ENCODE measurements at regions not wholly inside any gene's neighbourhood (a gene's known extent, or its start where the extent isn't known, plus 50 kb on each side); places are given as distances from the start of the nearest gene placed in this dataset.

- no peak overlapping the region for H2AFZ ChIP-seq (ENCODE audit: low read length)
- DNase-seq (ENCODE audit: insufficient read length, low spot score, missing footprints) = no peak
- H3K9me3 ChIP-seq (ENCODE audit: low read depth, low read length) = no peaks in the 10 kb centered on the region
- no peaks in the 10 kb centered on the region for H3K4me1 ChIP-seq (ENCODE audit: insufficient read depth, low read length)
- no peak overlapping the region for H3K4me3 ChIP-seq (ENCODE audit: insufficient read depth, low read length)
- TF ChIP-seq, protein P1, sequence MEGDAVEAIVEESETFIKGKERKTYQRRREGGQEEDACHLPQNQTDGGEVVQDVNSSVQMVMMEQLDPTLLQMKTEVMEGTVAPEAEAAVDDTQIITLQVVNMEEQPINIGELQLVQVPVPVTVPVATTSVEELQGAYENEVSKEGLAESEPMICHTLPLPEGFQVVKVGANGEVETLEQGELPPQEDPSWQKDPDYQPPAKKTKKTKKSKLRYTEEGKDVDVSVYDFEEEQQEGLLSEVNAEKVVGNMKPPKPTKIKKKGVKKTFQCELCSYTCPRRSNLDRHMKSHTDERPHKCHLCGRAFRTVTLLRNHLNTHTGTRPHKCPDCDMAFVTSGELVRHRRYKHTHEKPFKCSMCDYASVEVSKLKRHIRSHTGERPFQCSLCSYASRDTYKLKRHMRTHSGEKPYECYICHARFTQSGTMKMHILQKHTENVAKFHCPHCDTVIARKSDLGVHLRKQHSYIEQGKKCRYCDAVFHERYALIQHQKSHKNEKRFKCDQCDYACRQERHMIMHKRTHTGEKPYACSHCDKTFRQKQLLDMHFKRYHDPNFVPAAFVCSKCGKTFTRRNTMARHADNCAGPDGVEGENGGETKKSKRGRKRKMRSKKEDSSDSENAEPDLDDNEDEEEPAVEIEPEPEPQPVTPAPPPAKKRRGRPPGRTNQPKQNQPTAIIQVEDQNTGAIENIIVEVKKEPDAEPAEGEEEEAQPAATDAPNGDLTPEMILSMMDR (IDR thresholded peaks at IDR 0.05; ENCODE audit: extremely low read depth, low read depth, low read length) = no peak
- H3K27ac ChIP-seq (ENCODE audit: low read depth, low read length) = no peak overlapping the region
- H4K20me1 ChIP-seq (ENCODE audit: insufficient read depth, low read length) = no peaks in the 10 kb centered on the region
- no peaks in the 10 kb centered on the region for H3K27me3 ChIP-seq (ENCODE audit: insufficient read depth, low read length)
- no peaks in the 10 kb centered on the region for H3K36me3 ChIP-seq (ENCODE audit: insufficient read depth, low read length)
- H3K4me2 ChIP-seq (ENCODE audit: insufficient read depth, low read length) = no peak overlapping the region
- H3K79me2 ChIP-seq (ENCODE audit: insufficient read depth, low read length) = no peaks in the 10 kb centered on the region
These were observed 115.3 kb upstream of the ARX start for GRCh38 chrX:25131055-25131454.

- H3K27ac ChIP-seq (ENCODE audit: low read depth, low read length) = no peak overlapping the region
- H3K36me3 ChIP-seq (ENCODE audit: insufficient read depth, low read length) = no peaks in the 10 kb centered on the region
- no peaks in the 10 kb centered on the region for H3K79me2 ChIP-seq (ENCODE audit: insufficient read depth, low read length)
- TF ChIP-seq, protein P1 (IDR thresholded peaks at IDR 0.05; ENCODE audit: extremely low read depth, low read depth, low read length) = no peak
- no peaks in the 10 kb centered on the region for H3K27me3 ChIP-seq (ENCODE audit: insufficient read depth, low read length)
- no peak overlapping the region for H3K4me3 ChIP-seq (ENCODE audit: insufficient read depth, low read length)
- no peaks in the 10 kb centered on the region for H3K9me3 ChIP-seq (ENCODE audit: low read depth, low read length)
- H3K4me1 ChIP-seq (ENCODE audit: insufficient read depth, low read length) = no peaks in the 10 kb centered on the region
- H3K4me2 ChIP-seq (ENCODE audit: insufficient read depth, low read length) = no peak overlapping the region
- H4K20me1 ChIP-seq (ENCODE audit: insufficient read depth, low read length) = no peaks in the 10 kb centered on the region
- no peak overlapping the region for H2AFZ ChIP-seq (ENCODE audit: low read length)
- DNase-seq (ENCODE audit: insufficient read length, low spot score, missing footprints) = no peak
These were observed 114.9 kb upstream of the ARX start for GRCh38 chrX:25130619-25131018.

DNA sequence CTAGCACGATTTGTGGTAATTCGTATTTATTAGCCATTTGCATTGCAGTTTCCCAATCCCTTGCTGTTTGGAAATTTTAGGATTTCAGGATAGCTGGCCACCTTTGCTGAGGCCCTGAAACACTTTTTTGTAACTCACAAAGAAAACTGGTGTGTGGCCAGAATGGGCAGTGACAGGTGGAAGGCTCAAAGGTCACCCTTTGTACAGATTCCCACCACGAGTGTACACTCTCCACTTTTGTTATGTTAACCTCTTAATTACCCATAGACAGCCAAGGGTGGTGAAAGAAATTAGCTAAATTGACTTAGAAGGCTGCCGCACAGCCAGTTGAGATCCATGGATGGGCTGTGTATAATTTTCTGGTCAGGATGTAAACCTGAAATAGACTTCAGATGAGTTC, 109.7 kb upstream of the ARX start:
- H3K79me2 ChIP-seq (ENCODE audit: insufficient read depth, low read length) = no peaks in the 10 kb centered on the region
- H3K27me3 ChIP-seq (ENCODE audit: insufficient read depth, low read length) = no peaks in the 10 kb centered on the region
- no peak overlapping the region for H3K4me3 ChIP-seq (ENCODE audit: insufficient read depth, low read length)
- H3K27ac ChIP-seq (ENCODE audit: low read depth, low read length) = no peak overlapping the region
- no peaks in the 10 kb centered on the region for H3K36me3 ChIP-seq (ENCODE audit: insufficient read depth, low read length)
- no peaks in the 10 kb centered on the region for H3K4me1 ChIP-seq (ENCODE audit: insufficient read depth, low read length)
- DNase-seq (ENCODE audit: insufficient read length, low spot score, missing footprints) = peak; percentile 38
- H3K4me2 ChIP-seq (ENCODE audit: insufficient read depth, low read length) = no peak overlapping the region
- H3K9me3 ChIP-seq (ENCODE audit: low read depth, low read length) = no peaks in the 10 kb centered on the region
- H2AFZ ChIP-seq (ENCODE audit: low read length) = no peak overlapping the region
- H4K20me1 ChIP-seq (ENCODE audit: insufficient read depth, low read length) = no peaks in the 10 kb centered on the region
- TF ChIP-seq, protein P1 (IDR thresholded peaks at IDR 0.05; ENCODE audit: extremely low read depth, low read depth, low read length) = no peak

DNA sequence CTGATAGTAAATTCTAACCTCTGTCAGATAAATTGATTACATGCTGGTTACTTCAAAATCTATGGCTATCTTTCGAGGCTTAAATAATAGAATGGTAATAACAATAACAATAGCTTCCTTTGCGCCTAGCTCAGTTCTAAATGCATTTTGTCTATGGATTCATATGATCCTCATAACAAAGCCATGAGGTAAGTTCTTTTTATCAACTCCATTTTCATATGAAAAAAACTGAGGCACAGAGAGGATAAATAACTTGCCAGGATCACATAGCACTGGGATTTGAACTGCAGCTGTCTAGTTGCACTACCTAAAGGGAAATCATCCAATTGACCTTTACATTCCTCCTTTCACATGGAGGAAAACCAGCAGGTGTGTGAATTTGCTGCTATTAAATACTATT, 108.6 kb upstream of the ARX start:
- Histone ChIP-seq H3K4me2 (ENCODE audit: insufficient read depth, low read length) (no peak overlapping the region), H3K79me2 (ENCODE audit: insufficient read depth, low read length) (no peaks in the 10 kb centered on the region), H3K4me3 (ENCODE audit: insufficient read depth, low read length) (no peak overlapping the region), H3K27me3 (ENCODE audit: insufficient read depth, low read length) (no peaks in the 10 kb centered on the region), H4K20me1 (ENCODE audit: insufficient read depth, low read length) (no peaks in the 10 kb centered on the region), H3K27ac (ENCODE audit: low read depth, low read length) (no peak overlapping the region), H3K4me1 (ENCODE audit: insufficient read depth, low read length) (no peaks in the 10 kb centered on the region), H3K9me3 (ENCODE audit: low read depth, low read length) (no peaks in the 10 kb centered on the region), H2AFZ (ENCODE audit: low read length) (no peak overlapping the region), H3K36me3 (ENCODE audit: insufficient read depth, low read length) (no peaks in the 10 kb centered on the region)
- DNase-seq (ENCODE audit: insufficient read length, low spot score, missing footprints) = no peak
- TF ChIP-seq, protein P1 (IDR thresholded peaks at IDR 0.05; ENCODE audit: extremely low read depth, low read depth, low read length) = no peak

Measured in osteoblast (primary cell).